Fibroblast of lung (primary cell): ENCODE measurements at regions not wholly inside any gene's neighbourhood (a gene's known extent, or its start where the extent isn't known, plus 50 kb on each side); places are given as distances from the start of the nearest gene placed in this dataset.

Experiments used
- DNase-seq, 2 donors: peaks; one replicate each; pipeline versions ENCODE4 v3.0.0 to v3.0.0-alpha.2; 2010; ENCODE audit warnings: low read depth in 2 of 2
- H2AFZ ChIP-seq: 2 replicates; pipeline ENCODE4 v1.5.1; 2012; ENCODE audit warnings: low read length, control low read depth, inconsistent platforms
- H3K27ac ChIP-seq: 2 replicates; pipeline ENCODE4 v1.5.1; 2011; ENCODE audit warnings: low read length, control low read depth; ENCODE audit not compliant: insufficient read depth
- H3K27me3 ChIP-seq: 2 replicates; pipeline ENCODE4 v1.5.1; 2011; ENCODE audit warnings: mild to moderate bottlenecking, low read length; ENCODE audit not compliant: control insufficient read depth, insufficient read depth
- H3K36me3 ChIP-seq: 2 replicates; pipeline ENCODE4 v1.5.1; 2011; ENCODE audit warnings: low read length; ENCODE audit not compliant: control insufficient read depth, insufficient read depth
- H3K4me1 ChIP-seq: 2 replicates; pipeline ENCODE4 v1.5.1; 2011; ENCODE audit warnings: low read length; ENCODE audit not compliant: control insufficient read depth, insufficient read depth; ENCODE audit errors: extremely low read depth
- H3K4me2 ChIP-seq: 2 replicates; pipeline ENCODE4 v1.5.1; 2011; ENCODE audit warnings: low read length, control low read depth; ENCODE audit not compliant: insufficient read depth; ENCODE audit errors: extremely low read depth
- H3K4me3 ChIP-seq, 4 experiments: fragments of 200-600 bp in 1 of 4; sonication (generic) in 1 of 4; replicated peaks in 1 of 4; 2 replicates each; pipeline ENCODE4 v1.5.1; 2011 to 2016; ENCODE audit warnings: low read length in 4 of 4, low read depth in 3 of 4, mild to moderate bottlenecking in 3 of 4, control low read depth in 2 of 4, inconsistent platforms in 1 of 4, mixed read lengths in 1 of 4; ENCODE audit not compliant: insufficient read depth in 1 of 4; ENCODE audit errors: control extremely low read depth in 1 of 4
- H3K79me2 ChIP-seq: 2 replicates; pipeline ENCODE4 v1.5.1; 2012; ENCODE audit warnings: mild to moderate bottlenecking, low read length, inconsistent platforms; ENCODE audit not compliant: control insufficient read depth, insufficient read depth
- H3K9ac ChIP-seq: 2 replicates; pipeline ENCODE4 v1.5.1; 2011; ENCODE audit warnings: mild to moderate bottlenecking, low read length, control low read depth; ENCODE audit not compliant: insufficient read depth
- H3K9me3 ChIP-seq: 2 replicates; pipeline ENCODE4 v1.5.1; 2012; ENCODE audit warnings: low read depth, low read length; ENCODE audit not compliant: control insufficient read depth, insufficient read depth
- H4K20me1 ChIP-seq: 2 replicates; pipeline ENCODE4 v1.5.1; 2011; ENCODE audit warnings: low read length; ENCODE audit not compliant: control insufficient read depth, insufficient read depth; ENCODE audit errors: extremely low read depth
- EZH2 ChIP-seq: IDR thresholded peaks from 2 replicates; pipeline ENCODE4 v1.5.1; 2012; ENCODE audit warnings: low read length, control low read depth, mild to moderate bottlenecking; ENCODE audit errors: missing control alignments
- TF ChIP-seq, protein P1 (sequence below), 2 donors: IDR thresholded peaks in 1 of 2; conservative IDR thresholded peaks in 1 of 2; 1 replicate in 1 of 2; 2 replicates in 1 of 2; pipeline ENCODE4 v1.5.1; 2011 to 2012; ENCODE audit warnings: low read length in 2 of 2, control low read depth in 1 of 2, inconsistent platforms in 1 of 2, low read depth in 1 of 2, mild to moderate bottlenecking in 1 of 2

DNA sequence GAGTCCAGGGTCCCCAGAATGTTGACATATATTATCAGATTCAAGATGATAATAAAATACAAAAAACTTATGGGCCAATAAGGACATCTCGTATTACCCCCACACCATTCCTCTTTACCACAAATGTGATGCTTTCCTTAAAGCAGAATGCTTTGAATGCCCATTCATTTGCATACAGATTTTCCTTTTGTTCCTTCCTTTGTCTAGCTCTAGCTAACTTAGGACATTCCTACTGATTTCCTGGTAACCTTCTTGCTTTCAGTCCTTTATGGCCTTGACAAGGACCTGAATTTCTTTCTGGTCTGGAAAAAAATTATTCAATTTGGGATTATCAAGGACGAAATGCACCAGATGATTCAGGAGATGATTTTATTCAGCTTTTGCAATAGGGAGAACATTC is 304.0 kb downstream of the TMEM114 start:
- Histone ChIP-seq H4K20me1 (no peaks in the 10 kb centered on the region), H3K36me3 (no peaks in the 10 kb centered on the region), H3K4me2 (no peak overlapping the region), H3K4me1 (no peaks in the 10 kb centered on the region), H3K27ac (no peak overlapping the region), H3K27me3 (no peaks in the 10 kb centered on the region), H3K79me2 (no peaks in the 10 kb centered on the region), H3K4me3 (no peak overlapping the region), H3K9ac (no peak overlapping the region), H3K9me3 (no peaks in the 10 kb centered on the region), H2AFZ (no peak overlapping the region)
- no peak for DNase-seq
- TF ChIP-seq, protein P1, sequence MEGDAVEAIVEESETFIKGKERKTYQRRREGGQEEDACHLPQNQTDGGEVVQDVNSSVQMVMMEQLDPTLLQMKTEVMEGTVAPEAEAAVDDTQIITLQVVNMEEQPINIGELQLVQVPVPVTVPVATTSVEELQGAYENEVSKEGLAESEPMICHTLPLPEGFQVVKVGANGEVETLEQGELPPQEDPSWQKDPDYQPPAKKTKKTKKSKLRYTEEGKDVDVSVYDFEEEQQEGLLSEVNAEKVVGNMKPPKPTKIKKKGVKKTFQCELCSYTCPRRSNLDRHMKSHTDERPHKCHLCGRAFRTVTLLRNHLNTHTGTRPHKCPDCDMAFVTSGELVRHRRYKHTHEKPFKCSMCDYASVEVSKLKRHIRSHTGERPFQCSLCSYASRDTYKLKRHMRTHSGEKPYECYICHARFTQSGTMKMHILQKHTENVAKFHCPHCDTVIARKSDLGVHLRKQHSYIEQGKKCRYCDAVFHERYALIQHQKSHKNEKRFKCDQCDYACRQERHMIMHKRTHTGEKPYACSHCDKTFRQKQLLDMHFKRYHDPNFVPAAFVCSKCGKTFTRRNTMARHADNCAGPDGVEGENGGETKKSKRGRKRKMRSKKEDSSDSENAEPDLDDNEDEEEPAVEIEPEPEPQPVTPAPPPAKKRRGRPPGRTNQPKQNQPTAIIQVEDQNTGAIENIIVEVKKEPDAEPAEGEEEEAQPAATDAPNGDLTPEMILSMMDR (conservative IDR thresholded peaks at IDR 0.05 in 1 of 2, IDR thresholded peaks at IDR 0.05 in 1 of 2; ENCODE audit: low read depth in 1 of 2, low read length in 2 of 2), result no peak
- TF ChIP-seq EZH2, result no peak

DNA sequence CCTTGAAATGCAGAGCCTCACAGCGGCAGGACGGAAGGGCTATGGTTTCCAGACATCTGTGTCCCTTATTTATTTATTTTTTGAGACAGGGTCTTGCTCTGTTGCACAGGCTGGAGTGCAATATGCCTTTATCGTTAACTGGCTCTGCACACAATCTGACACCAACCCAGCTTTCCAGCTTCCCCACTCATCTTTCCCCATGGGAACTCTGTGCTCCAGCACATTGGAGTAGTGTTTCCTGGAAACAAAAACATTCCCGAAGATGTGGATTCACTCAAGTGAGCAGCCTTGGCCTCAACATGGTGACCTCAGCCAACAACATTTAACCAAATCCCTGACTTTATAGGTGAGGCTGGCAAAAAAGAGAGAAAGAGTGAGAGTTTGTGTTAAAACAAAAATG is 307.1 kb downstream of the TMEM114 start:
- Histone ChIP-seq H3K79me2 (no peaks in the 10 kb centered on the region), H3K27ac (no peak overlapping the region), H3K36me3 (no peaks in the 10 kb centered on the region), H3K4me2 (no peak overlapping the region), H3K4me3 (no peak overlapping the region), H3K4me1 (no peaks in the 10 kb centered on the region), H3K27me3 (no peaks in the 10 kb centered on the region), H3K9ac (no peak overlapping the region), H2AFZ (no peak overlapping the region), H3K9me3 (no peaks in the 10 kb centered on the region), H4K20me1 (no peaks in the 10 kb centered on the region)
- TF ChIP-seq, protein P1 (conservative IDR thresholded peaks at IDR 0.05 in 1 of 2, IDR thresholded peaks at IDR 0.05 in 1 of 2; ENCODE audit: low read depth in 1 of 2, low read length in 2 of 2), result no peak
- TF ChIP-seq EZH2, result no peak
- DNase-seq, result no peak

DNA sequence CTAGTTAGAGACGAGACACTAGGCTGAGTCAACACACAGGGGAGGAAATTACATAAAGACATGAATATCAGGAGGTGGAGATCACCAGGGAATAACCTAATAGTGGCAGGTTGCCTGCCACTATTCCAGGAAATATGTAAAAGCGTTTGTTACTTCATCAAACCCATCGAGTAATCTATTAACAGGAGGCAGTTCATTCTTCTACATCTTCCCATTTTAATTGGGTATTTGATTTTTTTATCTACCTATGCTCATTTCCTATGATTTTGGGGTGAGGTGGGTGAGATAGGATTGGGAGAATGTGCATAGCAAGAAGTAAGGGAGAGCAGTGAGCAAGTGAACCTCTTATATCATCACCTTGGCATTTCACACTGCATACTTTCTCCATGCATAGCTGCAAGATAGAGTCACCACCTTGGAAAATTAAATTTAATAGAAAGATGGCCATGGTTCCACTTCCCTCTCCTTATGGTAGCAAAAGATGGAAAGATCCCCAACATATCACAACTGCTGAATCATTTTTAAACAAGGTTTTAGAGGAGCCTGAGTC is 312.2 kb downstream of the TMEM114 start:
- Histone ChIP-seq H2AFZ (no peak overlapping the region), H3K79me2 (no peaks in the 10 kb centered on the region), H3K27ac (no peak overlapping the region), H3K9me3 (no peaks in the 10 kb centered on the region), H3K27me3 (no peaks in the 10 kb centered on the region), H3K36me3 (no peaks in the 10 kb centered on the region), H3K4me1 (no peaks in the 10 kb centered on the region), H3K4me3 (no peak overlapping the region), H3K4me2 (no peak overlapping the region), H3K9ac (no peak overlapping the region), H4K20me1 (no peaks in the 10 kb centered on the region)
- no peak for DNase-seq
- no peak for TF ChIP-seq EZH2
- TF ChIP-seq, protein P1 (conservative IDR thresholded peaks at IDR 0.05 in 1 of 2, IDR thresholded peaks at IDR 0.05 in 1 of 2; ENCODE audit: low read depth in 1 of 2, low read length in 2 of 2), result no peak
